Neural crest cell (in vitro differentiated cells): ENCODE measurements at regions not wholly inside any gene's neighbourhood (a gene's known extent, or its start where the extent isn't known, plus 50 kb on each side); places are given as distances from the start of the nearest gene placed in this dataset.
A peak's percentile ranks its signal among the peaks of the same experiment; 100 is the strongest.

Experiments
- DNase-seq: peaks from one replicate; pipeline ENCODE4 v3.0.0; 2021; ENCODE audit warnings: low read depth, mixed read lengths, low spot score
- H3K27ac Mint-ChIP-seq: one replicate; pipeline ENCODE4 v1.8.0; 2021; ENCODE audit warnings: mild to moderate bottlenecking, mixed read lengths; ENCODE audit not compliant: unreplicated experiment
- H3K27me3 Mint-ChIP-seq: 2 replicates; pipeline ENCODE4 v1.8.0; 2021; ENCODE audit warnings: low read depth, mild to moderate bottlenecking, mixed read lengths
- H3K36me3 Mint-ChIP-seq: 2 replicates; pipeline ENCODE4 v1.8.0; 2021; ENCODE audit warnings: low read depth, mild to moderate bottlenecking, mixed read lengths
- H3K4me1 Mint-ChIP-seq: 2 replicates; pipeline ENCODE4 v1.8.0; 2021; ENCODE audit warnings: mixed read lengths
- H3K4me3 Mint-ChIP-seq: one replicate; pipeline ENCODE4 v1.8.0; 2021; ENCODE audit warnings: mild to moderate bottlenecking, mixed read lengths
- H3K9me3 Mint-ChIP-seq: 2 replicates; pipeline ENCODE4 v1.8.0; 2021; ENCODE audit warnings: mixed read lengths
- CTCF ChIP-seq: fragments of 200-600 bp; sonication (generic); conservative IDR thresholded peaks from 2 replicates; pipeline ENCODE4 v1.5.0; 2021; ENCODE audit warnings: antibody characterized with exemption, mild to moderate bottlenecking

GRCh38 chr9:80426992-80427391, 855.2 kb downstream of the TLE4 start:
- TF ChIP-seq CTCF: no peak
- peaks cover 5% of the 10 kb centered on the region for H3K9me3 Mint-ChIP-seq
- H3K4me3 Mint-ChIP-seq: no peak overlapping the region
- peaks cover 5% of the 10 kb centered on the region for H3K4me1 Mint-ChIP-seq
- no peaks in the 10 kb centered on the region for H3K27me3 Mint-ChIP-seq
- H3K36me3 Mint-ChIP-seq: peaks cover 2% of the 10 kb centered on the region
- no peak overlapping the region for H3K27ac Mint-ChIP-seq
- no peak for DNase-seq

GRCh38 chr9:80417211-80417773, 845.5 kb downstream of the TLE4 start:
- no peak for TF ChIP-seq CTCF
- H3K36me3 Mint-ChIP-seq: peaks cover 24% of the 10 kb centered on the region
- H3K27ac Mint-ChIP-seq: no peak overlapping the region
- H3K4me3 Mint-ChIP-seq: no peak overlapping the region
- H3K4me1 Mint-ChIP-seq: no peaks in the 10 kb centered on the region
- peaks cover 24% of the 10 kb centered on the region for H3K9me3 Mint-ChIP-seq
- H3K27me3 Mint-ChIP-seq: no peaks in the 10 kb centered on the region
- no peak for DNase-seq

- H3K9me3 Mint-ChIP-seq: peaks cover 9% of the 10 kb centered on the region
- H3K4me1 Mint-ChIP-seq: peaks cover 17% of the 10 kb centered on the region
- H3K36me3 Mint-ChIP-seq: peaks cover 11% of the 10 kb centered on the region
- no peak overlapping the region for H3K4me3 Mint-ChIP-seq
- peak; percentile 3 for DNase-seq
- no peak for TF ChIP-seq CTCF
- H3K27ac Mint-ChIP-seq: no peak overlapping the region
- H3K27me3 Mint-ChIP-seq: no peaks in the 10 kb centered on the region
These were observed 838.3 kb downstream of the TLE4 start for GRCh38 chr9:80410106-80410505.

- H3K4me1 Mint-ChIP-seq: peaks cover 17% of the 10 kb centered on the region
- no peaks in the 10 kb centered on the region for H3K27me3 Mint-ChIP-seq
- no peak overlapping the region for H3K27ac Mint-ChIP-seq
- no peak overlapping the region for H3K4me3 Mint-ChIP-seq
- H3K9me3 Mint-ChIP-seq: peaks cover 9% of the 10 kb centered on the region
- peaks cover 11% of the 10 kb centered on the region for H3K36me3 Mint-ChIP-seq
- no peak for TF ChIP-seq CTCF
- no peak for DNase-seq
These were observed 835.5 kb downstream of the TLE4 start for GRCh38 chr9:80407220-80407619.

GRCh38 chr9:80401243-80401642, 829.5 kb downstream of the TLE4 start:
- Mint-ChIP-seq H3K27me3 (no peaks in the 10 kb centered on the region), H3K27ac (no peak overlapping the region), H3K4me3 (no peak overlapping the region), H3K4me1 (peaks cover 15% of the 10 kb centered on the region), H3K9me3 (no peaks in the 10 kb centered on the region), H3K36me3 (no peaks in the 10 kb centered on the region)
- no peak for DNase-seq
- TF ChIP-seq CTCF: no peak
